Gastroesophageal sphincter (tissue), 3 donors: ENCODE measurements at regions not wholly inside any gene's neighbourhood (a gene's known extent, or its start where the extent isn't known, plus 50 kb on each side); places are given as distances from the start of the nearest gene placed in this dataset.

Experiments used
- CTCF ChIP-seq, 4 experiments: fragments of 200-600 bp in 2 of 4; fragments of 450-650 bp in 2 of 4; sonication (generic) in 1 of 4; IDR thresholded peaks; one replicate each; pipeline ENCODE4 v1.5.1; 2017 to 2019; ENCODE audit warnings: antibody characterized with exemption in 4 of 4, mild to moderate bottlenecking in 2 of 4, moderate library complexity in 2 of 4
- EP300 ChIP-seq: sonication (generic); formaldehyde crosslinking; IDR thresholded peaks from one replicate; pipeline ENCODE4 v1.6.1; 2017; ENCODE audit warnings: antibody characterized with exemption, mild to moderate bottlenecking
- POLR2A ChIP-seq, 2 donors: fragments of 450-650 bp; IDR thresholded peaks; one replicate each; pipeline ENCODE4 v1.6.1; 2017; ENCODE audit warnings: antibody characterized with exemption in 2 of 2, mild to moderate bottlenecking in 2 of 2, moderate library complexity in 1 of 2

GRCh38 chr13:53160211-53160610, 131.6 kb downstream of the OLFM4 start:
- TF ChIP-seq CTCF (IDR thresholded peaks at IDR 0.05) (no peak), EP300 (no peak), POLR2A (IDR thresholded peaks at IDR 0.05) (no peak)
